GM23338 (cell line): ENCODE measurements at regions not wholly inside any gene's neighbourhood (a gene's known extent, or its start where the extent isn't known, plus 50 kb on each side); places are given as distances from the start of the nearest gene placed in this dataset.

Source experiments
- ATAC-seq: fragments of 200-7000 bp; cut with Tn5 transposase; 3 replicates; pipeline ENCODE4 v1.9.1; 2020
- DNase-seq: peaks from one replicate; pipeline ENCODE4 v3.0.0-alpha.2; 2015; ENCODE audit warnings: low spot score
- H2AFZ ChIP-seq: fragments of 200-600 bp; sonication (generic); 2 replicates; pipeline ENCODE4 v1.8.0; 2016; ENCODE audit warnings: antibody characterized with exemption, mild to moderate bottlenecking, moderate library complexity
- H3F3A ChIP-seq: fragments of 200-600 bp; sonication (generic); replicated peaks from 2 replicates; pipeline ENCODE4 v1.8.0; 2017; ENCODE audit warnings: antibody characterized with exemption, mixed run types, low read depth
- H3K27ac ChIP-seq: fragments of 200-600 bp; sonication (generic); 2 replicates; pipeline ENCODE4 v1.6.1; 2016; ENCODE audit warnings: low read depth
- H3K27me3 ChIP-seq: fragments of 200-600 bp; sonication (generic); 2 replicates; pipeline ENCODE4 v1.8.0; 2016; ENCODE audit warnings: mild to moderate bottlenecking, mixed run types, moderate library complexity; ENCODE audit not compliant: insufficient read depth
- H3K36me3 ChIP-seq: fragments of 200-600 bp; sonication (generic); 2 replicates; pipeline ENCODE4 v1.8.0; 2016; ENCODE audit warnings: mild to moderate bottlenecking; ENCODE audit not compliant: insufficient read depth
- H3K4me1 ChIP-seq: fragments of 200-600 bp; sonication (generic); 2 replicates; pipeline ENCODE4 v1.8.0; 2016; ENCODE audit warnings: mild to moderate bottlenecking, moderate library complexity; ENCODE audit not compliant: insufficient read depth
- H3K4me2 ChIP-seq: fragments of 200-600 bp; sonication (generic); 2 replicates; pipeline ENCODE4 v1.7.1; 2017; ENCODE audit warnings: mixed run types
- H3K4me3 ChIP-seq: fragments of 200-600 bp; sonication (generic); 2 replicates; pipeline ENCODE4 v1.6.1; 2016; ENCODE audit warnings: mixed run types
- H3K79me2 ChIP-seq: fragments of 200-600 bp; sonication (generic); replicated peaks from 2 replicates; pipeline ENCODE4 v1.8.0; 2017; ENCODE audit warnings: mild to moderate bottlenecking; ENCODE audit not compliant: insufficient read depth
- H3K9me2 ChIP-seq: fragments of 200-600 bp; sonication (generic); 2 replicates; pipeline ENCODE4 v1.8.0; 2017; ENCODE audit not compliant: insufficient read depth
- H4K20me1 ChIP-seq: fragments of 200-600 bp; sonication (generic); replicated peaks from 2 replicates; pipeline ENCODE4 v1.8.0; 2017; ENCODE audit warnings: mild to moderate bottlenecking; ENCODE audit not compliant: insufficient read depth
- H3K27ac Mint-ChIP-seq: 2 replicates; pipeline ENCODE4 v1.8.0; 2020; ENCODE audit warnings: inconsistent platforms, mild to moderate bottlenecking, moderate library complexity, mixed read lengths
- H3K27me3 Mint-ChIP-seq: 3 replicates; pipeline ENCODE4 v1.8.0; 2022; ENCODE audit warnings: low read depth, mild to moderate bottlenecking, moderate library complexity, mixed read lengths, inconsistent platforms; ENCODE audit not compliant: insufficient read depth, poor library complexity
- H3K36me3 Mint-ChIP-seq: 3 replicates; pipeline ENCODE4 v1.8.0; 2021; ENCODE audit warnings: low read depth, mild to moderate bottlenecking, inconsistent platforms, moderate library complexity, mixed read lengths
- H3K4me1 Mint-ChIP-seq: 3 replicates; pipeline ENCODE4 v1.8.0; 2020; ENCODE audit warnings: mild to moderate bottlenecking, inconsistent platforms, mixed read lengths
- H3K4me3 Mint-ChIP-seq: 3 replicates; pipeline ENCODE4 v1.8.0; 2021; ENCODE audit warnings: moderate library complexity, mild to moderate bottlenecking, inconsistent platforms, mixed read lengths
- H3K9me3 Mint-ChIP-seq: 3 replicates; pipeline ENCODE4 v1.8.0; 2020; ENCODE audit warnings: moderate library complexity, mild to moderate bottlenecking, inconsistent platforms, mixed read lengths
- CREB1 ChIP-seq: fragments of 250-450 bp; sonication (Bioruptor Pico); IDR thresholded peaks from 2 replicates; pipeline ENCODE4 v1.5.0; 2020; ENCODE audit warnings: low read depth, mild to moderate bottlenecking, moderate library complexity
- EZH2phosphoT487 ChIP-seq: fragments of 200-600 bp; sonication (generic); IDR thresholded peaks from one replicate; pipeline ENCODE4 v1.8.1; 2018; ENCODE audit warnings: antibody characterized with exemption; ENCODE audit not compliant: unreplicated experiment
- JUNB ChIP-seq: IDR thresholded peaks from one replicate; pipeline ENCODE4 v1.6.1; 2016; ENCODE audit warnings: antibody characterized with exemption; ENCODE audit not compliant: unreplicated experiment
- POLR2AphosphoS5 ChIP-seq: IDR thresholded peaks from 2 replicates; pipeline ENCODE4 v1.6.1; 2016; ENCODE audit warnings: antibody characterized with exemption, low read depth
- STAT1 ChIP-seq: IDR thresholded peaks from one replicate; pipeline ENCODE4 v1.6.1; 2016; ENCODE audit warnings: antibody characterized with exemption; ENCODE audit not compliant: unreplicated experiment
- TF ChIP-seq, protein P1 (sequence below), 2 experiments: fragments of 200-600 bp in 1 of 2; sonication (generic) in 1 of 2; conservative IDR thresholded peaks; 2 replicates each; pipeline versions ENCODE4 v1.5.1 to v1.6.1; 2016 to 2017; ENCODE audit warnings: antibody characterized with exemption in 2 of 2, low read depth in 2 of 2, mild to moderate bottlenecking in 2 of 2, moderate library complexity in 1 of 2
- TF ChIP-seq, protein P2 (sequence below): IDR thresholded peaks from one replicate; pipeline ENCODE4 v1.6.1; 2018; ENCODE audit warnings: antibody characterized with exemption; ENCODE audit not compliant: unreplicated experiment
- TF ChIP-seq, protein P3 (sequence below): IDR thresholded peaks from 2 replicates; pipeline ENCODE4 v1.6.1; 2016; ENCODE audit warnings: antibody characterized with exemption

DNA sequence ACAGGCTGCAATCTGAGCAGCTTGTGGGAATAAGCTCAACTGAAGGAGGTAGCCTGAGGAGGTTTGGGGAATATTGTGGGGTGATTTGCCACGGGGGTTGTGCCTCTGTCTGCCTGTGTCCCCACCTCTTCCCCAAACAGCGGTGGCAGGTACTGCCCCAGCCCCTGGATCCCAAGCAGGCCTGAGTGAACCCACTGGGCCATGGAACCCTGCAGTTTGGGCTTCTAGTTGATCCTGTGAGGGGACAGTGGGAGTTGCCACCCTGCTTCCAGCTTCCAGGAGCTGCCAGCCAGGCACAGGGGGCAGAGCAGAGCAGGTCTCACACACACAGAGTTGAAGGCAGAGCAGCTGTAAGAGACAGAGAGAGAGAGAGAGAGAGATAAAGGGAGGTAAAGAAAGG is 97.4 kb downstream of the PJA1 start (continued):
- TF ChIP-seq, protein P1, sequence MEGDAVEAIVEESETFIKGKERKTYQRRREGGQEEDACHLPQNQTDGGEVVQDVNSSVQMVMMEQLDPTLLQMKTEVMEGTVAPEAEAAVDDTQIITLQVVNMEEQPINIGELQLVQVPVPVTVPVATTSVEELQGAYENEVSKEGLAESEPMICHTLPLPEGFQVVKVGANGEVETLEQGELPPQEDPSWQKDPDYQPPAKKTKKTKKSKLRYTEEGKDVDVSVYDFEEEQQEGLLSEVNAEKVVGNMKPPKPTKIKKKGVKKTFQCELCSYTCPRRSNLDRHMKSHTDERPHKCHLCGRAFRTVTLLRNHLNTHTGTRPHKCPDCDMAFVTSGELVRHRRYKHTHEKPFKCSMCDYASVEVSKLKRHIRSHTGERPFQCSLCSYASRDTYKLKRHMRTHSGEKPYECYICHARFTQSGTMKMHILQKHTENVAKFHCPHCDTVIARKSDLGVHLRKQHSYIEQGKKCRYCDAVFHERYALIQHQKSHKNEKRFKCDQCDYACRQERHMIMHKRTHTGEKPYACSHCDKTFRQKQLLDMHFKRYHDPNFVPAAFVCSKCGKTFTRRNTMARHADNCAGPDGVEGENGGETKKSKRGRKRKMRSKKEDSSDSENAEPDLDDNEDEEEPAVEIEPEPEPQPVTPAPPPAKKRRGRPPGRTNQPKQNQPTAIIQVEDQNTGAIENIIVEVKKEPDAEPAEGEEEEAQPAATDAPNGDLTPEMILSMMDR (conservative IDR thresholded peaks at IDR 0.05; ENCODE audit: low read depth in 2 of 2) = no peak

DNA sequence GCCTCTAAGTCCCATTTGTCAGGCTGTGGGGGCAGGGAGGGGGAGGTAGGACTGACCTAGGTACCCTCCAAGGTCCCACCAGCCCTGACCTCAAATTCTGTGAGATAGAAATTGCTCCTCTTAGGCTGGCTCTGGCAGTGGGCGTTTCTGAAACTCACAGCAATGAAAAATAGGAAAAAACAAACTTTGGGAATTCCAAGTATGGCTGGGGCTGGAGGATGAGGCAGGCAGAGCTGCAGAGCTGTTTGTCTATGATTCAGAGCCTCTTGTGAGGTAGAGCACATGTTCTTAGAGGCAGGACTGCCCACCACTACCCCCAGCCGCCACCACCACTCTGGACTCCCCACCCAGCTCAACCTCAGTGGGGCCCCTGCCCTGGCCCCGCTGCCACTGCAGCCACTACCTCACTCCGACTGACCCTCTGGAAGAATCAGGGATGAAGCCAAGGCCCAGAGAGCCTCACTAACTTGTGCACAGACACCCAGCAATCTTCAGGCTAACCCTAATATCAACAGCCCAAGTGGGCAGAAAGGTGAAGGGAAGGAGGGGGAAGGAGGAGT is 98.2 kb downstream of the PJA1 start:
- H3F3A ChIP-seq = no peaks in the 10 kb centered on the region
- H3K79me2 ChIP-seq = no peaks in the 10 kb centered on the region
- Mint-ChIP-seq H3K4me3 (no peak overlapping the region), H3K36me3 (no peaks in the 10 kb centered on the region), H3K4me1 (peaks cover 6% of the 10 kb centered on the region; the same call in 2 of the 3 replicates), H3K27ac (no peak overlapping the region), H3K27me3 (peaks cover 8% of the 10 kb centered on the region), H3K9me3 (no peaks in the 10 kb centered on the region; the same call in 2 of the 3 replicates)
- H3K36me3 ChIP-seq = no peaks in the 10 kb centered on the region
- ATAC-seq = no peak
- H4K20me1 ChIP-seq = no peaks in the 10 kb centered on the region
- no peak overlapping the region for H2AFZ ChIP-seq
- H3K4me2 ChIP-seq = no peak overlapping the region
- no peak overlapping the region for H3K27ac ChIP-seq
- no peaks in the 10 kb centered on the region for H3K4me1 ChIP-seq
- no peak for TF ChIP-seq STAT1
- TF ChIP-seq POLR2AphosphoS5 = no peak
- TF ChIP-seq EZH2phosphoT487 = no peak
- TF ChIP-seq, protein P2, sequence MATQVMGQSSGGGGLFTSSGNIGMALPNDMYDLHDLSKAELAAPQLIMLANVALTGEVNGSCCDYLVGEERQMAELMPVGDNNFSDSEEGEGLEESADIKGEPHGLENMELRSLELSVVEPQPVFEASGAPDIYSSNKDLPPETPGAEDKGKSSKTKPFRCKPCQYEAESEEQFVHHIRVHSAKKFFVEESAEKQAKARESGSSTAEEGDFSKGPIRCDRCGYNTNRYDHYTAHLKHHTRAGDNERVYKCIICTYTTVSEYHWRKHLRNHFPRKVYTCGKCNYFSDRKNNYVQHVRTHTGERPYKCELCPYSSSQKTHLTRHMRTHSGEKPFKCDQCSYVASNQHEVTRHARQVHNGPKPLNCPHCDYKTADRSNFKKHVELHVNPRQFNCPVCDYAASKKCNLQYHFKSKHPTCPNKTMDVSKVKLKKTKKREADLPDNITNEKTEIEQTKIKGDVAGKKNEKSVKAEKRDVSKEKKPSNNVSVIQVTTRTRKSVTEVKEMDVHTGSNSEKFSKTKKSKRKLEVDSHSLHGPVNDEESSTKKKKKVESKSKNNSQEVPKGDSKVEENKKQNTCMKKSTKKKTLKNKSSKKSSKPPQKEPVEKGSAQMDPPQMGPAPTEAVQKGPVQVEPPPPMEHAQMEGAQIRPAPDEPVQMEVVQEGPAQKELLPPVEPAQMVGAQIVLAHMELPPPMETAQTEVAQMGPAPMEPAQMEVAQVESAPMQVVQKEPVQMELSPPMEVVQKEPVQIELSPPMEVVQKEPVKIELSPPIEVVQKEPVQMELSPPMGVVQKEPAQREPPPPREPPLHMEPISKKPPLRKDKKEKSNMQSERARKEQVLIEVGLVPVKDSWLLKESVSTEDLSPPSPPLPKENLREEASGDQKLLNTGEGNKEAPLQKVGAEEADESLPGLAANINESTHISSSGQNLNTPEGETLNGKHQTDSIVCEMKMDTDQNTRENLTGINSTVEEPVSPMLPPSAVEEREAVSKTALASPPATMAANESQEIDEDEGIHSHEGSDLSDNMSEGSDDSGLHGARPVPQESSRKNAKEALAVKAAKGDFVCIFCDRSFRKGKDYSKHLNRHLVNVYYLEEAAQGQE = no peak
- TF ChIP-seq, protein P3, sequence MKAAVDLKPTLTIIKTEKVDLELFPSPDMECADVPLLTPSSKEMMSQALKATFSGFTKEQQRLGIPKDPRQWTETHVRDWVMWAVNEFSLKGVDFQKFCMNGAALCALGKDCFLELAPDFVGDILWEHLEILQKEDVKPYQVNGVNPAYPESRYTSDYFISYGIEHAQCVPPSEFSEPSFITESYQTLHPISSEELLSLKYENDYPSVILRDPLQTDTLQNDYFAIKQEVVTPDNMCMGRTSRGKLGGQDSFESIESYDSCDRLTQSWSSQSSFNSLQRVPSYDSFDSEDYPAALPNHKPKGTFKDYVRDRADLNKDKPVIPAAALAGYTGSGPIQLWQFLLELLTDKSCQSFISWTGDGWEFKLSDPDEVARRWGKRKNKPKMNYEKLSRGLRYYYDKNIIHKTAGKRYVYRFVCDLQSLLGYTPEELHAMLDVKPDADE = no peak
- no peak for TF ChIP-seq JUNB
- TF ChIP-seq CREB1 (CRISPR knock-in tag) = no peak
- H3K9me2 ChIP-seq = no peaks in the 10 kb centered on the region
- H3K4me3 ChIP-seq = no peak overlapping the region
- H3K27me3 ChIP-seq = no peaks in the 10 kb centered on the region
- no peak for DNase-seq
